NT2/D1 (cell line): ENCODE measurements at regions not wholly inside any gene's neighbourhood (a gene's known extent, or its start where the extent isn't known, plus 50 kb on each side); places are given as distances from the start of the nearest gene placed in this dataset.

ENCODE experiments used
- SUZ12 ChIP-seq: IDR thresholded peaks from 2 replicates; pipeline ENCODE4 v1.6.1; 2011; ENCODE audit not compliant: insufficient read length, insufficient read depth; ENCODE audit errors: extremely low read depth
- YY1 ChIP-seq: IDR thresholded peaks from 2 replicates; pipeline ENCODE4 v1.6.1; 2011; ENCODE audit not compliant: insufficient read length, insufficient read depth
- ZNF274 ChIP-seq: IDR thresholded peaks from 2 replicates; pipeline ENCODE4 v1.6.1; 2011; ENCODE audit warnings: mild to moderate bottlenecking, low read depth, low read length

GRCh38 chr17:14871921-14872320, 393.2 kb downstream of the PMP22 start:
- TF ChIP-seq YY1 (no peak), SUZ12 (no peak), ZNF274 (no peak)
